Right renal pelvis (tissue), 4 donors: ENCODE measurements at regions not wholly inside any gene's neighbourhood (a gene's known extent, or its start where the extent isn't known, plus 50 kb on each side); places are given as distances from the start of the nearest gene placed in this dataset.
"Not testable (repeated sequence)": the region's sequence is repeated elsewhere in the genome, so short reads cannot be mapped to it uniquely, and the experiment has no call there.

Experiments used
- DNase-seq, 4 donors: peaks; one replicate each; pipeline ENCODE4 v3.0.0-alpha.2; 2013; ENCODE audit warnings: low read depth in 4 of 4, low spot score in 3 of 4, missing footprints in 1 of 4

DNA sequence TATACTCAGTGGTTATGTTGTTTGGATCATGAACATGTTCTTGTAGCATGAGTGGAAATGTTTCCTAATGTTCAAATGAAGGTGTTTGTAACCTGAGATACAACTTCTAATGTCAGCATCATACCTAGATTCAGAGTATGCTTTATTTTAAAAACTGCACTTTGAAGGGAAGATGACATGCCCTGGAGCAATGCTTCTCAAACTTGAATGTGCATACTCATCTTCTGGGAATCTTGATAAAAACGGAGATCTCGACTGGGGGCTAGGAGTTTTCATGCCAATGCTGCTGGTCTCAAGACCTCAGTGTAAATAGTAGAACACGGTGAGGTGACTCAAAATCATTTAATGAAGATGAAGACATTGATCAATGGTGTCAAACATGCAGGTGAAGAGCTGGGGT lies 440.0 kb upstream of the NOX3 start:
- no peak for DNase-seq

DNA sequence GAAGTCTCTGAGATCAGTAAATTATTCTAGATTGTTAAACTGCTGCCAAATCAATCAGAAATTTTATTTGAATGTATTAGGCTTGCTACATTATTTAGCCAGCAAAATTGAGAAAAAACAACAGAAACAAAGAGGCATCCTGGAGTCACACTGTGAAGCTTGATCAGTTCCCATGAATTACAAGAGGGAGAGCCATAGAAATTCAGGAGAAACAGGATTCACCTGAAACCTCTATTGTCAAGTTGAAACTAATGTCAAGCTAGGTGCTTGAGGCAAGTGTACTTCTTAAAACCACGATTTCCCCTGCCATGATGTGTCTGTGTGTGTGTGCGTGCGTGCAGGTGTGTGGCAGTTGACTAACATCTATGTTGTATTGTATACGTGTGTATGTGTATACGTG lies 439.1 kb upstream of the NOX3 start:
- no peak for DNase-seq

DNA sequence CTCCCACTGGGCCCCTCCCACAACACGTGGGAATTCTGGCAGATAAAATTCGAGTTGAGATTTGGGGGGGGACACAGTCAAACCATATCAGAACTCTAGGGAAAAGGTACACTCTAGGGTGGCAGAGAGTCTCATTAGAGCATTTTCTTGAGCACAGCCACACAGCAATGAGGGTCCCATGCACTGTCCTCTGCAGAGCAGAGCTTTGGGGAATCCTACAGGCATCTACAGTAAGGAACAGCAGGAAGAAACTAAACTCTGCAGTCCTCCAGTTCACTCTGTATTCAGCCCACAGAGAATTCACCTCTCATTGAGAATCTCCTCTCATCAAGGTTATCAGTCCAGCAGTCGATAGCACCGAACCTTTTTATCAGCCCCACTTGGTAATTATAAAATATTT lies 438.6 kb upstream of the NOX3 start:
- DNase-seq: no peak

DNA sequence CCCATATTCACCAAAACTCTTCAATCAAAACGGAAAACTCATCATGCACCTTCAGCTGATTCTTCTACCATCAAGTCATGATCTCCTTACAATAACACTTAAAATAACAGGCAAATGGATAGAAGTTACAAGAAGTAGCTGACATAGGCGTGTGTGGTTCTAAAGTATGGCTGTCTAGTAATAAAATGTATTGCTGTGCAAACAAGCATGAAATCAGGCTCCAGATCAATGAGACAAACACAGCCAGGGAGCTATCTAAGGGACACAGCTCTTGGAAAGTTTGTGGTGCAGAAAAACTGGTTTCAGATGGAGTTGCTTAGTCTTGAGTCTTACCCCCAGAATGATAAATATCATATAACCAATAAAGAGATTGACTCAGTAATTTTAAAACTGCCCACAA lies 434.8 kb upstream of the NOX3 start:
- DNase-seq: no peak

DNA sequence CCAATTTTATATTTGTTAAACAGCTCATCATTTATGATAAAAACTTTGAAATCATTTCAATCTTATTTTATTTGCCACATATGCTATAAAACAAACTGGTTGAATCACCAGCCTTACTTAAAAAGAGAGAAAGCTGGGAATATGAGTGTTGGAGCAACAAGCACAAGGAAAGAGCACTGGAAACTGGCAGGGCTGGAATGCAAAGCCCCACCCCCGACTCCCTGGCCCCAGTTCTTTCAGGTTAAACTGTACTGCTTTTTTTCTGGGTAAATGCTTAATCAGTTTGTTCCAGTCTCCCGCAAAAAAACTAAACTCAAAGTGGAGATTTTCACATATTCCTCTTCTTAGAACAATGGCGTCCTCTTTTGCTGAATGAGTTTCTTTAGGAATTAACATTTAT lies 433.8 kb upstream of the NOX3 start:
- DNase-seq: no peak

- DNase-seq: no peak
Observed at GRCh38 chr6:155887421-155887820, 431.8 kb upstream of the NOX3 start.

- DNase-seq: no peak
Observed at GRCh38 chr6:155883741-155884140, 428.1 kb upstream of the NOX3 start.

DNA sequence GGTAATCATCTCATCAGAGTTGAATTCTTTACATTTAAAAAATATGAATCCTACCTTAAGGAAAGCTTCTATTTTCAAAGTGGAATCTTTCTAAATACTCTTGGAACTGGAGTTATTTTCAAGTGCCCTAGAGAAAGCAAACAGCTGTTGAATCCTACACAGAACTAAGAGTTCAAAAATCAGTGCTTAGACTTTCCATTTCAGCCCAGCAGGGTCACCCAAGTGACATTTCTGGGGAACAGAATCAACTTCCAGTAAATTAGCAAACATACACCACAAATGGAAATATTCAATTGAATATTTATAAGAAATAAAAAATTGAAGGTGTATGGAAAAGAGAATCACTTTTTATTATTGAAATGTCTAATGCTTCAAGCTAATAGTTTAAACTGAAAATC lies 427.7 kb upstream of the NOX3 start:
- DNase-seq: no peak

DNA sequence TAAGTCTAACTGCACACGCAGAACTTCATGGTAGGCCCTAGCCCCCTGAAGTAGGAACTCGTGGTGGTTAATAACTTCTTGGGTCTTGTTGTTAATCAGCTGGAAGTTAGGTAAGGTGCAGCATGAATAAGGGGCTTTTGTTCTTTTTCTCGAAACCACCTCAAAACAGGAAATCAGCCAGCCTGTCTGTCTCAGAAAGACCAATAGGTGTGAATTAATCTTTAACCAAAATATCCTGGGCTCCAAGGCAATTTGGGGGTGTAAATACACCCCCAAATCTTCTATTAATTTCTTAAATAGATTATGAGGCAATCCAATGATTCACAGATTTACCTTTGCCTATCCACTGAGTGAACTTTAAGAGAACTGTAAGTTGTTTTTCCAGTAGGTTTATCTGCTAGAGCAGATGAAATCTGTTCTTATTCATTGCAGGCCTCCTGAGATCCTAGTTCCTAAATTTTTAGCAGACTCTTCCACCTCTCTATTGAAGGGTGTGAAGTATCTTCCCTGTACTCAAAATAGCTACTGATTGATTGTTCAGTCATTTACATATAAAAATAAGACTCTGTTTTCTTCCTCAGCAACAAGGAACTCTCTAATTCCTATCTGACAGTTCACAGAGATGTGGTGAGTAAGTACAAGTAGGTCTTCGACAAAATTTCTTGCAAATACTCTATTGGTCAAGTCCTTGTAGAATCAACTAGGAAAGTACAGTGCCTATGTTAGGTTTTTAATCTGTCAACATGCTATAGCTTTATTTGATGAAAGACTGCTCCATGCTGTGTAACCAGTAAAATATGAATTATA lies 427.1 kb upstream of the NOX3 start:
- DNase-seq: no peak

GRCh38 chr6:155881826-155882526 lies 426.3 kb upstream of the NOX3 start:
- no peak for DNase-seq

GRCh38 chr6:155880900-155881299 lies 425.3 kb upstream of the NOX3 start:
- DNase-seq: no peak

GRCh38 chr6:155872961-155873360 lies 417.3 kb upstream of the NOX3 start:
- no peak for DNase-seq

- no peak for DNase-seq
Observed at GRCh38 chr6:155867682-155868081, 412.0 kb upstream of the NOX3 start.

- not testable (repeated sequence) for DNase-seq
Observed at GRCh38 chr6:155866676-155867390, 411.2 kb upstream of the NOX3 start.

GRCh38 chr6:155861821-155862220 lies 406.2 kb upstream of the NOX3 start:
- DNase-seq: no peak

DNA sequence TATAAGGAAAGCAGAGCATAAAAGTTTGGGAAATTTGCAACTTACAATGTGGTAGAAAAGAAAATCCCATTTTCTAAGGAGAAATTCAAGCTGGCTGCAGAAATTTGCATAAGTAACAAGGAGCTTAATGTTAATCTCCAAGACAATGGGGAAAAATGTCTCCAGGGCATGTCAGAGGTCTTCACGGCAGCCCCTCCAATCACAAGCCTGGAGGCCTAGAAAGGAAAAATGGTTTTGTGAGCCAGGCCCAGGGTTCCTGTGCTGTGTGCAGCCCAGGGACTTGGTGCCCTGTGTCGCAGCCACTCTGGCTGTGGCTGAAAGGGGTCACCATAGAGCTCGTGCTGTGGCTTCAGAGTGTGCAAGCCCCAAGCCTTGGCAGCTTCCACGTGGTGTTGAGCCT lies 403.3 kb upstream of the NOX3 start:
- not testable (repeated sequence) for DNase-seq

- no peak for DNase-seq
Observed at GRCh38 chr6:155854787-155855186, 399.1 kb upstream of the NOX3 start.

- no peak for DNase-seq
Observed at GRCh38 chr6:155853011-155853410, 397.4 kb upstream of the NOX3 start.

GRCh38 chr6:155850408-155850841 lies 394.8 kb upstream of the NOX3 start:
- DNase-seq: peak in 2 of 4 donors; percentile 8 to 25

GRCh38 chr6:155847711-155848110 lies 392.1 kb upstream of the NOX3 start:
- no peak for DNase-seq

DNA sequence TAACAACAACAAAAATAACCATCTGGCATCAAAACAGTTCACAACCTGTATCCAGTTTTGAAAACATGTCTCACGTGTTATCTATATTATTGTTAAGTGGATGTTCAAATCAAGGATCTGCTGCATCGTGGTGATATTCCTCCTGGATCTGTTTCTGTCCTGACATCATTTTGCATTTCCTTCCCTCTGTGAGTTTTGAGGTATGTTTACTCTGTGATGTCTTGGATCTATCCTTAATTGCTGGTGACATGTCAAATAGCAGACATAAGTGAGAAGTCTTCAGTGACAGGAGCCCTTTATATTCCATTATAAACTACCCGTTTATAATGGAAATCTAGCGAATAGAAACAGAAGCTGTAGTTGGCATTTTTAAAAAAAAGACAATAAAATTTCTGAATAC lies 381.8 kb upstream of the NOX3 start:
- no peak for DNase-seq

DNA sequence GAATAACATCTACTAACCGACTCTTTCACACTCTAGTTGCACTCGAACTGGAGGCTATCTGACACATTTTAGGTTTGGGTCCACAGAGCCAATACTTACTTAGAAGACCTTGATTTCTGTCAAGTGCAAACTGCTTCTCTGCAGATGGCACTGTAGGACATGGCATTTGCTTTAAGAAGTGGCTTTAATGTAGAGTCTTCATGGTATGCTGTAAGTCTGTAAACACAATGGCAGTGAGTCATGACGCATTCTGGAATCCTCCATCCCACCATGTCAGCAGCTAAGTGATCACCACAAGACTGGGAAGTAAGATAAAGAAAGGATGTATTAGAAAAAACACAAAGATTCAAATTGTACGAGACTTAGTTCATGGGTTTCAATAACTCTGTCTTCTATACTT lies 377.0 kb upstream of the NOX3 start:
- no peak for DNase-seq
